Ovary (tissue), 3 donors: ENCODE measurements at regions not wholly inside any gene's neighbourhood (a gene's known extent, or its start where the extent isn't known, plus 50 kb on each side); places are given as distances from the start of the nearest gene placed in this dataset.

Experiments used
- CTCF ChIP-seq, 3 donors: fragments of 450-650 bp in 2 of 3; fragments of 200-600 bp in 1 of 3; IDR thresholded peaks; one replicate each; pipeline versions ENCODE4 v1.5.1 to v1.8.0; 2016 to 2022; ENCODE audit warnings: antibody characterized with exemption in 3 of 3, mild to moderate bottlenecking in 1 of 3
- POLR2A ChIP-seq: fragments of 450-650 bp; IDR thresholded peaks from one replicate; pipeline ENCODE4 v1.6.1; 2017; ENCODE audit warnings: antibody characterized with exemption, mild to moderate bottlenecking, moderate library complexity
- donor health status: DM: no; HTN: no; CAD: no.

GRCh38 chr10:59536167-59537014 lies 173.3 kb downstream of the SLC16A9 start:
- TF ChIP-seq POLR2A (no peak), CTCF (IDR thresholded peaks at IDR 0.05) (no peak)
